K562 (cell line): ENCODE measurements at regions not wholly inside any gene's neighbourhood (a gene's known extent, or its start where the extent isn't known, plus 50 kb on each side); places are given as distances from the start of the nearest gene placed in this dataset.
"Not testable (repeated sequence)": the region's sequence is repeated elsewhere in the genome, so short reads cannot be mapped to it uniquely, and the experiment has no call there.

ENCODE experiments used
- ATF6 ChIP-seq: sonication (generic); formaldehyde crosslinking; IDR thresholded peaks from 2 replicates; pipeline ENCODE4 v1.4.0; 2020; ENCODE audit warnings: mild to moderate bottlenecking, missing genetic modification reagents
- BHLHE40 ChIP-seq: IDR thresholded peaks from 2 replicates; pipeline ENCODE4 v1.6.1; 2011; ENCODE audit warnings: low read length, improper control_type of control experiment
- HDGF ChIP-seq: fragments of 450-650 bp; IDR thresholded peaks from 2 replicates; pipeline ENCODE4 v1.6.1; 2016
- MAX ChIP-seq: sonication (generic); formaldehyde crosslinking; IDR thresholded peaks from 2 replicates; pipeline ENCODE4 v1.9.0; 2022; ENCODE audit warnings: mild to moderate bottlenecking, missing genetic modification reagents
- MEF2D ChIP-seq: conservative IDR thresholded peaks from 2 replicates; pipeline ENCODE4 v1.6.1; 2016; ENCODE audit warnings: low read depth, missing genetic modification characterization, missing compliant biosample characterization
- NR2C2 ChIP-seq, 2 experiments: fragments of 200-800 bp in 1 of 2; sonication (Bioruptor generic) in 1 of 2; sonication (generic) in 1 of 2; formaldehyde crosslinking in 1 of 2; IDR thresholded peaks; 2 replicates each; pipeline versions ENCODE4 v1.6.1 to v1.8.0; 2016 to 2022; ENCODE audit warnings: mild to moderate bottlenecking in 1 of 2, missing compliant biosample characterization in 1 of 2, missing genetic modification characterization in 1 of 2, missing genetic modification reagents in 1 of 2
- SMARCA5 ChIP-seq: fragments of 450-650 bp; IDR thresholded peaks from 2 replicates; pipeline ENCODE4 v1.6.1; 2016
- TAF1 ChIP-seq: IDR thresholded peaks from 2 replicates; pipeline ENCODE4 v1.6.1; 2011; ENCODE audit warnings: mild to moderate bottlenecking, low read length, moderate library complexity; ENCODE audit not compliant: insufficient read depth, control insufficient read depth, severe bottlenecking; ENCODE audit errors: extremely low read depth
- ZHX1 ChIP-seq: fragments of 150-350 bp; conservative IDR thresholded peaks from 2 replicates; pipeline ENCODE4 v1.6.1; 2014; ENCODE audit warnings: low read length
- TF ChIP-seq, protein P1 (sequence below), 3 experiments: IDR thresholded peaks in 2 of 3; conservative IDR thresholded peaks in 1 of 3; 2 replicates each; pipeline ENCODE4 v1.5.1; 2011 to 2012; ENCODE audit warnings: low read length in 3 of 3, mild to moderate bottlenecking in 3 of 3, control low read depth in 2 of 3, improper control_type of control experiment in 1 of 3, inconsistent platforms in 1 of 3, low read depth in 1 of 3, mixed read lengths in 1 of 3, moderate library complexity in 1 of 3; ENCODE audit not compliant: insufficient read depth in 2 of 3
- TF ChIP-seq, protein P2 (sequence below), 2 experiments: fragments of 450-650 bp; formaldehyde crosslinking in 1 of 2; IDR thresholded peaks; 2 replicates each; pipeline versions ENCODE4 v1.4.0 to v1.6.1; 2014 to 2020; ENCODE audit warnings: mild to moderate bottlenecking in 2 of 2, borderline replicate concordance in 1 of 2, low read depth in 1 of 2
- TF ChIP-seq, protein P3 (sequence below): fragments of 250-450 bp; sonication (Bioruptor Pico); IDR thresholded peaks from 2 replicates; pipeline ENCODE4 v1.8.0; 2021; ENCODE audit warnings: mild to moderate bottlenecking, moderate library complexity

DNA sequence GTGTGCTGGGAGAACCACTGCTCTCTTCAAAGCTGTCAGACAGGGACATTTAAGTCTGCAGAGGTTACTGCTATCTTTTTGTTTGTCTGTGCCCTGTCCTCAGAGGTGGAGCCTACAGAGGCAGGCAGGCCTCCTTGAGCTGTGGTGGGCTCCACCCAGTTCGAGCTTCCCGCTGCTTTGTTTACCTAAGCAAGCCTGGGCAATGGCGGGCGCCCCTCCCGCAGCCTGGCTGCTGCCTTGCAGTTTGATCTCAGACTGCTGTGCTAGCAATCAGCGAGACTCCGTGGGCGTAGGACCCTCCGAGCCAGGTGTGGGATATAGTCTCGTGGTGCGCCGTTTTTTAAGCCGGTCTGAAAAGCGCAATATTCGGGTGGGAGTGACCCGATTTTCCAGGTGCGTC is 164.0 kb downstream of the HRH4 start:
- not testable (repeated sequence) for TF ChIP-seq MEF2D; SMARCA5; MAX (CRISPR knock-in tag); NR2C2 (CRISPR knock-in tag; IDR thresholded peaks at IDR 0.05); NR2C2 (tag; IDR thresholded peaks at IDR 0.05); ZHX1; BHLHE40; HDGF; ATF6 (CRISPR knock-in tag); TAF1
- TF ChIP-seq, protein P1, sequence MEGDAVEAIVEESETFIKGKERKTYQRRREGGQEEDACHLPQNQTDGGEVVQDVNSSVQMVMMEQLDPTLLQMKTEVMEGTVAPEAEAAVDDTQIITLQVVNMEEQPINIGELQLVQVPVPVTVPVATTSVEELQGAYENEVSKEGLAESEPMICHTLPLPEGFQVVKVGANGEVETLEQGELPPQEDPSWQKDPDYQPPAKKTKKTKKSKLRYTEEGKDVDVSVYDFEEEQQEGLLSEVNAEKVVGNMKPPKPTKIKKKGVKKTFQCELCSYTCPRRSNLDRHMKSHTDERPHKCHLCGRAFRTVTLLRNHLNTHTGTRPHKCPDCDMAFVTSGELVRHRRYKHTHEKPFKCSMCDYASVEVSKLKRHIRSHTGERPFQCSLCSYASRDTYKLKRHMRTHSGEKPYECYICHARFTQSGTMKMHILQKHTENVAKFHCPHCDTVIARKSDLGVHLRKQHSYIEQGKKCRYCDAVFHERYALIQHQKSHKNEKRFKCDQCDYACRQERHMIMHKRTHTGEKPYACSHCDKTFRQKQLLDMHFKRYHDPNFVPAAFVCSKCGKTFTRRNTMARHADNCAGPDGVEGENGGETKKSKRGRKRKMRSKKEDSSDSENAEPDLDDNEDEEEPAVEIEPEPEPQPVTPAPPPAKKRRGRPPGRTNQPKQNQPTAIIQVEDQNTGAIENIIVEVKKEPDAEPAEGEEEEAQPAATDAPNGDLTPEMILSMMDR (IDR thresholded peaks at IDR 0.05 in 2 of 3, conservative IDR thresholded peaks at IDR 0.05 in 1 of 3; ENCODE audit: insufficient read depth in 2 of 3, low read depth in 1 of 3, low read length in 3 of 3), result not testable (repeated sequence)
- TF ChIP-seq, protein P2, sequence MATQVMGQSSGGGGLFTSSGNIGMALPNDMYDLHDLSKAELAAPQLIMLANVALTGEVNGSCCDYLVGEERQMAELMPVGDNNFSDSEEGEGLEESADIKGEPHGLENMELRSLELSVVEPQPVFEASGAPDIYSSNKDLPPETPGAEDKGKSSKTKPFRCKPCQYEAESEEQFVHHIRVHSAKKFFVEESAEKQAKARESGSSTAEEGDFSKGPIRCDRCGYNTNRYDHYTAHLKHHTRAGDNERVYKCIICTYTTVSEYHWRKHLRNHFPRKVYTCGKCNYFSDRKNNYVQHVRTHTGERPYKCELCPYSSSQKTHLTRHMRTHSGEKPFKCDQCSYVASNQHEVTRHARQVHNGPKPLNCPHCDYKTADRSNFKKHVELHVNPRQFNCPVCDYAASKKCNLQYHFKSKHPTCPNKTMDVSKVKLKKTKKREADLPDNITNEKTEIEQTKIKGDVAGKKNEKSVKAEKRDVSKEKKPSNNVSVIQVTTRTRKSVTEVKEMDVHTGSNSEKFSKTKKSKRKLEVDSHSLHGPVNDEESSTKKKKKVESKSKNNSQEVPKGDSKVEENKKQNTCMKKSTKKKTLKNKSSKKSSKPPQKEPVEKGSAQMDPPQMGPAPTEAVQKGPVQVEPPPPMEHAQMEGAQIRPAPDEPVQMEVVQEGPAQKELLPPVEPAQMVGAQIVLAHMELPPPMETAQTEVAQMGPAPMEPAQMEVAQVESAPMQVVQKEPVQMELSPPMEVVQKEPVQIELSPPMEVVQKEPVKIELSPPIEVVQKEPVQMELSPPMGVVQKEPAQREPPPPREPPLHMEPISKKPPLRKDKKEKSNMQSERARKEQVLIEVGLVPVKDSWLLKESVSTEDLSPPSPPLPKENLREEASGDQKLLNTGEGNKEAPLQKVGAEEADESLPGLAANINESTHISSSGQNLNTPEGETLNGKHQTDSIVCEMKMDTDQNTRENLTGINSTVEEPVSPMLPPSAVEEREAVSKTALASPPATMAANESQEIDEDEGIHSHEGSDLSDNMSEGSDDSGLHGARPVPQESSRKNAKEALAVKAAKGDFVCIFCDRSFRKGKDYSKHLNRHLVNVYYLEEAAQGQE (IDR thresholded peaks at IDR 0.05; ENCODE audit: borderline replicate concordance), result not testable (repeated sequence)
- TF ChIP-seq, protein P2 (CRISPR knock-in tag; IDR thresholded peaks at IDR 0.05; ENCODE audit: low read depth), result not testable (repeated sequence)
- TF ChIP-seq, protein P3, sequence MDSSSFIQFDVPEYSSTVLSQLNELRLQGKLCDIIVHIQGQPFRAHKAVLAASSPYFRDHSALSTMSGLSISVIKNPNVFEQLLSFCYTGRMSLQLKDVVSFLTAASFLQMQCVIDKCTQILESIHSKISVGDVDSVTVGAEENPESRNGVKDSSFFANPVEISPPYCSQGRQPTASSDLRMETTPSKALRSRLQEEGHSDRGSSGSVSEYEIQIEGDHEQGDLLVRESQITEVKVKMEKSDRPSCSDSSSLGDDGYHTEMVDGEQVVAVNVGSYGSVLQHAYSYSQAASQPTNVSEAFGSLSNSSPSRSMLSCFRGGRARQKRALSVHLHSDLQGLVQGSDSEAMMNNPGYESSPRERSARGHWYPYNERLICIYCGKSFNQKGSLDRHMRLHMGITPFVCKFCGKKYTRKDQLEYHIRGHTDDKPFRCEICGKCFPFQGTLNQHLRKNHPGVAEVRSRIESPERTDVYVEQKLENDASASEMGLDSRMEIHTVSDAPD (CRISPR knock-in tag), result not testable (repeated sequence)
